HEK293 (cell line): ENCODE measurements at regions not wholly inside any gene's neighbourhood (a gene's known extent, or its start where the extent isn't known, plus 50 kb on each side); places are given as distances from the start of the nearest gene placed in this dataset.

ENCODE experiments used
- TCF7L2 ChIP-seq: IDR thresholded peaks from 2 replicates; pipeline ENCODE4 v1.6.1; 2011; ENCODE audit warnings: low read depth, mild to moderate bottlenecking, inconsistent platforms, low read length, moderate library complexity, borderline replicate concordance
- ZFP37 ChIP-seq: fragments of 450-650 bp; formaldehyde crosslinking; IDR thresholded peaks from 2 replicates; pipeline ENCODE4 v1.5.1; 2016; ENCODE audit warnings: missing biosample characterization, missing genetic modification characterization
- ZNF274 ChIP-seq, 2 experiments: fragments of 200-500 bp in 1 of 2; fragments of 450-650 bp in 1 of 2; sonication (Bioruptor generic) in 1 of 2; formaldehyde crosslinking in 1 of 2; IDR thresholded peaks; 2 replicates each; pipeline versions ENCODE4 v1.5.1 to v1.6.1; 2014 to 2016; ENCODE audit warnings: borderline replicate concordance in 1 of 2, inconsistent platforms in 1 of 2, low read length in 1 of 2, missing biosample characterization in 1 of 2, missing genetic modification characterization in 1 of 2
- ZNF600 ChIP-seq: fragments of 450-650 bp; formaldehyde crosslinking; IDR thresholded peaks from 2 replicates; pipeline ENCODE4 v1.5.1; 2016; ENCODE audit warnings: missing biosample characterization, missing genetic modification characterization
- ZNF624 ChIP-seq: fragments of 450-650 bp; formaldehyde crosslinking; IDR thresholded peaks from 2 replicates; pipeline ENCODE4 v1.5.1; 2017; ENCODE audit warnings: missing biosample characterization, missing genetic modification characterization
- ZSCAN23 ChIP-seq: fragments of 450-650 bp; formaldehyde crosslinking; IDR thresholded peaks from 2 replicates; pipeline ENCODE4 v1.5.1; 2016; ENCODE audit warnings: missing biosample characterization, missing genetic modification characterization
- TF ChIP-seq, protein P1 (sequence below): fragments of 450-650 bp; formaldehyde crosslinking; IDR thresholded peaks from 2 replicates; pipeline ENCODE4 v1.5.1; 2016; ENCODE audit warnings: missing biosample characterization, missing genetic modification characterization
- TF ChIP-seq, protein P2 (sequence below): fragments of 450-650 bp; formaldehyde crosslinking; IDR thresholded peaks from 2 replicates; pipeline ENCODE4 v1.5.1; 2017; ENCODE audit warnings: missing biosample characterization, missing genetic modification characterization
- TF ChIP-seq, protein P3 (sequence below): fragments of 450-650 bp; formaldehyde crosslinking; IDR thresholded peaks from 2 replicates; pipeline ENCODE4 v1.5.1; 2016; ENCODE audit warnings: missing biosample characterization, missing genetic modification characterization
- TF ChIP-seq, protein P4 (sequence below): fragments of 450-650 bp; formaldehyde crosslinking; IDR thresholded peaks from 2 replicates; pipeline ENCODE4 v1.5.1; 2016; ENCODE audit warnings: missing biosample characterization, missing genetic modification characterization

DNA sequence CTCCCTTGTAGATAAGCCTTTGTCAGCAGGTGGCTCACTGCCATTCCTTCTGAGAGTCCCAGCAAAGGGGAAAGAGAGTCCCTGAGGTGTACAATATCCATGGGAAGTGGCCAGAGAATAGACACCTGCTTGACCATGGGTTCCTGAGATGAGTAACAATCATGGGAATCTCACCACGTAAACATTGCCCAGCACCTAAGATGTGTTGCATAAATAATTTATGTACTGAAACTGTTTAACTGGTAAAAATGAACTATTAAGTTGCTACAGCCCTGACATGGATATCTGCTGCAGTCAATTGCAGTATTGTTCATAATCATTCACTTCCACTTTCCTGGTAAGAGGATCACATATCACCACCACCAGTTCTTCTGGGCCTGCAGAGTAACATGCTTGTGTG, 123.8 kb upstream of the INHBA start:
- TF ChIP-seq, protein P1, sequence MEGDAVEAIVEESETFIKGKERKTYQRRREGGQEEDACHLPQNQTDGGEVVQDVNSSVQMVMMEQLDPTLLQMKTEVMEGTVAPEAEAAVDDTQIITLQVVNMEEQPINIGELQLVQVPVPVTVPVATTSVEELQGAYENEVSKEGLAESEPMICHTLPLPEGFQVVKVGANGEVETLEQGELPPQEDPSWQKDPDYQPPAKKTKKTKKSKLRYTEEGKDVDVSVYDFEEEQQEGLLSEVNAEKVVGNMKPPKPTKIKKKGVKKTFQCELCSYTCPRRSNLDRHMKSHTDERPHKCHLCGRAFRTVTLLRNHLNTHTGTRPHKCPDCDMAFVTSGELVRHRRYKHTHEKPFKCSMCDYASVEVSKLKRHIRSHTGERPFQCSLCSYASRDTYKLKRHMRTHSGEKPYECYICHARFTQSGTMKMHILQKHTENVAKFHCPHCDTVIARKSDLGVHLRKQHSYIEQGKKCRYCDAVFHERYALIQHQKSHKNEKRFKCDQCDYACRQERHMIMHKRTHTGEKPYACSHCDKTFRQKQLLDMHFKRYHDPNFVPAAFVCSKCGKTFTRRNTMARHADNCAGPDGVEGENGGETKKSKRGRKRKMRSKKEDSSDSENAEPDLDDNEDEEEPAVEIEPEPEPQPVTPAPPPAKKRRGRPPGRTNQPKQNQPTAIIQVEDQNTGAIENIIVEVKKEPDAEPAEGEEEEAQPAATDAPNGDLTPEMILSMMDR = no peak
- TF ChIP-seq TCF7L2 (no peak), ZFP37 (tag by site-specific recombination) (no peak), ZNF600 (no peak), ZNF624 (tag by site-specific recombination) (no peak), ZNF274 (IDR thresholded peaks at IDR 0.05; ENCODE audit: low read length) (no peak), ZNF274 (tag by site-specific recombination; IDR thresholded peaks at IDR 0.05; ENCODE audit: borderline replicate concordance) (no peak), ZSCAN23 (tag by site-specific recombination) (no peak)
- TF ChIP-seq, protein P2, sequence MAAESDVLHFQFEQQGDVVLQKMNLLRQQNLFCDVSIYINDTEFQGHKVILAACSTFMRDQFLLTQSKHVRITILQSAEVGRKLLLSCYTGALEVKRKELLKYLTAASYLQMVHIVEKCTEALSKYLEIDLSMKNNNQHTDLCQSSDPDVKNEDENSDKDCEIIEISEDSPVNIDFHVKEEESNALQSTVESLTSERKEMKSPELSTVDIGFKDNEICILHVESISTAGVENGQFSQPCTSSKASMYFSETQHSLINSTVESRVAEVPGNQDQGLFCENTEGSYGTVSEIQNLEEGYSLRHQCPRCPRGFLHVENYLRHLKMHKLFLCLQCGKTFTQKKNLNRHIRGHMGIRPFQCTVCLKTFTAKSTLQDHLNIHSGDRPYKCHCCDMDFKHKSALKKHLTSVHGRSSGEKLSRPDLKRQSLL (tag by site-specific recombination) = no peak
- TF ChIP-seq, protein P3, sequence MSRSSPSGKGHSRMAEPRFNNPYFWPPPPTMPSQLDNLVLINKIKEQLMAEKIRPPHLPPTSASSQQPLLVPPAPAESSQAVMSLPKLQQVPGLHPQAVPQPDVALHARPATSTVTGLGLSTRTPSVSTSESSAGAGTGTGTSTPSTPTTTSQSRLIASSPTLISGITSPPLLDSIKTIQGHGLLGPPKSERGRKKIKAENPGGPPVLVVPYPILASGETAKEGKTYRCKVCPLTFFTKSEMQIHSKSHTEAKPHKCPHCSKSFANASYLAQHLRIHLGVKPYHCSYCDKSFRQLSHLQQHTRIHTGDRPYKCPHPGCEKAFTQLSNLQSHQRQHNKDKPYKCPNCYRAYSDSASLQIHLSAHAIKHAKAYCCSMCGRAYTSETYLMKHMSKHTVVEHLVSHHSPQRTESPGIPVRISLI (tag by site-specific recombination) = no peak
- TF ChIP-seq, protein P4, sequence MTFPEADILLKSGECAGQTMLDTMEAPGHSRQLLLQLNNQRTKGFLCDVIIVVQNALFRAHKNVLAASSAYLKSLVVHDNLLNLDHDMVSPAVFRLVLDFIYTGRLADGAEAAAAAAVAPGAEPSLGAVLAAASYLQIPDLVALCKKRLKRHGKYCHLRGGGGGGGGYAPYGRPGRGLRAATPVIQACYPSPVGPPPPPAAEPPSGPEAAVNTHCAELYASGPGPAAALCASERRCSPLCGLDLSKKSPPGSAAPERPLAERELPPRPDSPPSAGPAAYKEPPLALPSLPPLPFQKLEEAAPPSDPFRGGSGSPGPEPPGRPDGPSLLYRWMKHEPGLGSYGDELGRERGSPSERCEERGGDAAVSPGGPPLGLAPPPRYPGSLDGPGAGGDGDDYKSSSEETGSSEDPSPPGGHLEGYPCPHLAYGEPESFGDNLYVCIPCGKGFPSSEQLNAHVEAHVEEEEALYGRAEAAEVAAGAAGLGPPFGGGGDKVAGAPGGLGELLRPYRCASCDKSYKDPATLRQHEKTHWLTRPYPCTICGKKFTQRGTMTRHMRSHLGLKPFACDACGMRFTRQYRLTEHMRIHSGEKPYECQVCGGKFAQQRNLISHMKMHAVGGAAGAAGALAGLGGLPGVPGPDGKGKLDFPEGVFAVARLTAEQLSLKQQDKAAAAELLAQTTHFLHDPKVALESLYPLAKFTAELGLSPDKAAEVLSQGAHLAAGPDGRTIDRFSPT = no peak
